Omental fat pad (tissue), 3 donors: ENCODE measurements at regions not wholly inside any gene's neighbourhood (a gene's known extent, or its start where the extent isn't known, plus 50 kb on each side); places are given as distances from the start of the nearest gene placed in this dataset.

Experiments used
- ATAC-seq: fragments of 150-250 bp; one replicate; pipeline ENCODE4 v1.9.1; 2016; ENCODE audit warnings: mild to moderate bottlenecking, moderate library complexity; ENCODE audit not compliant: low FRiP score
- DNase-seq: peaks from one replicate; pipeline ENCODE4 v3.0.0-alpha.2; 2019; ENCODE audit warnings: low spot score
- TF ChIP-seq, protein P1 (sequence below), 3 donors: fragments of 450-650 bp; IDR thresholded peaks; one replicate each; pipeline ENCODE4 v1.5.1; 2016 to 2017; ENCODE audit warnings: antibody characterized with exemption in 3 of 3, mild to moderate bottlenecking in 3 of 3, moderate library complexity in 2 of 3

DNA sequence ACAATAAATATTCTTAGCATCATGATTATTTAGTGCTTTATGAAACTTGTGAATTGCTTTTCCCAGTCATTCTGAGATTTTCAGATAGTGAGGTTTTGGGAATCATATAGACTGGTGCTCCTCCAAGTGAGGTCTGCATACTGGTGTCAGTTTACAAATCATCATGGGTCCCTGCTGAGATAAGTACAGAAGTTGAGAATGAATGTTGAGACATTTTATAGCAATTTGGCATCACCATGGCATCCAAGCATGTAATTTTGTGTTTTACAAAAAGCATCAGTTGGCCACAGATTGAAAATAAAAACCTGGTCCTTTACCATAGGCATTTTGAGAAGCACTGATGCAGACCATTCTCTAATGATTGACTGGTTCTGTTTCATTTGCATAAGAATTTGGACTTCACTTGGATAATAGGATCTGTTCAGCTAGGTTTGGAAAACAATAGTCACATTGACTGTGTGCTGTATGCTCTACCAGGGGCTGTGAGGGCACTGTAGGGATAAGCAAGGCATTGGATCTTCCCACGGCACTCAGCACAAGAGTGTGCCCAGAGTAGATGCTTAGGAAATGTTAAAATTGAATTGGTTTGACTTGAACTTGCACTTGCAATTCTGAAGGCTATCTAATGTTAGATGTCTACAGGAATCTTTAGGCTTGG is 79.0 kb upstream of the JUN start:
- TF ChIP-seq, protein P1, sequence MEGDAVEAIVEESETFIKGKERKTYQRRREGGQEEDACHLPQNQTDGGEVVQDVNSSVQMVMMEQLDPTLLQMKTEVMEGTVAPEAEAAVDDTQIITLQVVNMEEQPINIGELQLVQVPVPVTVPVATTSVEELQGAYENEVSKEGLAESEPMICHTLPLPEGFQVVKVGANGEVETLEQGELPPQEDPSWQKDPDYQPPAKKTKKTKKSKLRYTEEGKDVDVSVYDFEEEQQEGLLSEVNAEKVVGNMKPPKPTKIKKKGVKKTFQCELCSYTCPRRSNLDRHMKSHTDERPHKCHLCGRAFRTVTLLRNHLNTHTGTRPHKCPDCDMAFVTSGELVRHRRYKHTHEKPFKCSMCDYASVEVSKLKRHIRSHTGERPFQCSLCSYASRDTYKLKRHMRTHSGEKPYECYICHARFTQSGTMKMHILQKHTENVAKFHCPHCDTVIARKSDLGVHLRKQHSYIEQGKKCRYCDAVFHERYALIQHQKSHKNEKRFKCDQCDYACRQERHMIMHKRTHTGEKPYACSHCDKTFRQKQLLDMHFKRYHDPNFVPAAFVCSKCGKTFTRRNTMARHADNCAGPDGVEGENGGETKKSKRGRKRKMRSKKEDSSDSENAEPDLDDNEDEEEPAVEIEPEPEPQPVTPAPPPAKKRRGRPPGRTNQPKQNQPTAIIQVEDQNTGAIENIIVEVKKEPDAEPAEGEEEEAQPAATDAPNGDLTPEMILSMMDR (IDR thresholded peaks at IDR 0.05), result no peak

DNA sequence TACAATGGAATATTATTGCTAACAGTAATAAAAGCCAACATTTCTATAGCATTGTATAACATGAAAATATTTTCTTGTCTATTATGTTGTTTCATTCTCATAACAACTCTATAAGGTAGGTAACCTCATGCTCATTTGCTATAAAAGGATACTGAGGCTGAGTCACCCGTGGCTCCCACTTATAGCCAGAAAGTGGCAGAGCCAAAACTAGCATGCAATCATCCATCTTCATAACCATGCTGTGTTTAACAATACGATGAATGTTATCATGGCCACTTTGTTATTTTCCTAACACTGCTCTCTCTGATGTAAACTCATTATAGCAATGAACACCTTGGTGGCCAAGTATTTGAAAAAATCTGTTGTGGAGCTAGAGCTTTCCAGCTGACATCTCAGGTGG is 80.8 kb upstream of the JUN start:
- TF ChIP-seq, protein P1 (IDR thresholded peaks at IDR 0.05), result no peak
- no peak for DNase-seq
- ATAC-seq, result no peak

More for the DNA sequence above, 79.0 kb upstream of the JUN start:
- DNase-seq (no peak), ATAC-seq (no peak)

DNA sequence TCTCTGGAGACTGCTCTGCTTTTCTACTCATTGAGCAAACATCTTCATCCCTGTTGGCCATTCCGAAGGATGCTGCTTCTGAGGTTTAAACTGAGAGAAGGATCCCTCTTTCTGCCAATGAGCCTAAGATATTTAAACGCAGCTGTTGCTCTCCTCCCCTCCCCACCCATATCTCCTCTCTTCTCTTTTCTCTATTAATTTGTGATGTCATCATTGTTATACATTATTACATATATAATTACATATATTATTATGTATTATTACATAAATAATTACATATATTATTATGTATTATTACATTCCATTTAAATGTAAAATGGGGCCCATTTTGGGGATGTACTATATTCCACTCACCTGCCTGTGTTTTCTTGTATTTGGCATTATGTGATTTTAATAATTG is 82.7 kb upstream of the JUN start:
- ATAC-seq (no peak), DNase-seq (no peak)
- TF ChIP-seq, protein P1 (IDR thresholded peaks at IDR 0.05), result no peak

DNA sequence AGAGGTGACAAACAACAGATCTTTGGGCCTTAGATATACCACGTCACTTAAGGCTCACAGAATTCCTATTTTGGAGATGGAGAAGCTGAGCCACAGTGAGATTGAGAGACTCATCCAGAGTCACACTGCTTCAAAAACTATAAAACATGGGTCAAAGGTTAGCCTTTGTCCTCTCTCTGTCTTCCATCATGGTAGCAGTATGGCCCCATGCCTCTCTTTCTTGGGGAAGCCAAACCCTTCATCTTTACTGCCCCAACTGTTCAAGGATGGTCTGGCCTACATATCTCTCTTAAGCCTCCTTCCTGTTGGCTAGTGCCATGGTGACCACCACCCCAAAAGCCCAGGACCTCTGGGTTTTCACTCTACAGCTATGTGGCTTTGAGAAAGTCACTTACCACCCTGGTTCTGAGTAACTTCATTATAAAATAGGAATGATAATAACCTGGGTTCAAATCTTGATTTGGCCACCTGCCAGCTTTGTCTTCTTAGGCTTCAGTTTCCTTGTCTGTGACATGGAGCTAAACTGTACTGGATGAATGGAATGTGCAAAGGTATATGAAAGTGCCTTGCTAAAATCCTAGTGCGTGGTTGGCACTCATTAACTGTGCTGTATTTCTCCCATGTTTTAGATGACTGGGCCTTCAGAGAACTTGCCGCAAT is 85.9 kb upstream of the JUN start:
- TF ChIP-seq, protein P1 (IDR thresholded peaks at IDR 0.05), result no peak
- ATAC-seq (no peak), DNase-seq (no peak)

DNA sequence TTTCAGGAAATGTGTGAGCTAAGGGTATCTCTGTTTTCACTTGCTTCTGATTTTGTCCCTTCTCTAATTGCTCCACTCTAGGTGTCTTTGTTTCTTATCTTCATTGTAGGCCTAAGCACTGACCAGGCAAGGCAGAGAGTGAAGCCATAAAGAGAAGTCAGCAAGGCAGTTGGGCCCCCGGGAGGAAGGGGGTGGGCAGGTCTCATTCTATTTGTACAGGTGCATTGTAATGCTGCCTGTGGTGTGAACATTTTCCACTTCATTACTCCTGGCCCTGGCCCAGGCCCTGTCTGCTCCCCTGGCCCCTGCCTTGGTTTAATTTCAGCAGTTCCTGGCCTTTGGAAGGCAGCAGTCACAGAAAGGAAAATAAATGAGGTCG is 86.4 kb upstream of the JUN start:
- TF ChIP-seq, protein P1 (IDR thresholded peaks at IDR 0.05), result no peak
- DNase-seq (no peak), ATAC-seq (no peak)

DNA sequence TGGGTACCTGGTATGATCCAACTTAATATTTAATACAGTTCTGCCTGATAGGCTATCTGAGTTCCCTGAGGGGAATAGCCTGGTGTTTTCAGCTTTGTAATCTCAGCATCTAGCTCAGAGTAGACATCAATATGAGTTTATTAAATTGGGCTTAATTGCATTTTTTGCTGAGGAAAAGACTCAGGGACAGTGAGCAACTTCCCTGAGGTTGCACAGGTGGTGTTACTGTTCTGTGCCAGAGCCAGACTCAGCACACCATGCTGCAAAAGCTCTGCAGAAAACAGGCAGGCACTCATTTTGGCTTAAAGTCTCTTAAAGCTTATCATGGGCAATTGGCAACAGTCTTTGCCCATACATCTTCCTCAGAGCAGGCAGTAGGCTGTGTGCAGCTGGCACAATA is 90.5 kb upstream of the JUN start:
- peak; percentile 14 for ATAC-seq
- DNase-seq, result no peak

More for the DNA sequence above, 90.5 kb upstream of the JUN start:
- TF ChIP-seq, protein P1 (IDR thresholded peaks at IDR 0.05), result no peak
